Stimulated activated CD8-positive, alpha-beta memory T cell treated with anti-CD3 and anti-CD28 coated beads, Interleukin-7, amount 100 ng/mL, for 1 hour (primary cell): ENCODE measurements at regions not wholly inside any gene's neighbourhood (a gene's known extent, or its start where the extent isn't known, plus 50 kb on each side); places are given as distances from the start of the nearest gene placed in this dataset.
"Not testable (repeated sequence)": the region's sequence is repeated elsewhere in the genome, so short reads cannot be mapped to it uniquely, and the experiment has no call there.

Experiments used
- DNase-seq, 2 donors: peaks; one replicate each; pipeline ENCODE4 v3.0.0-alpha.2; 2020; ENCODE audit warnings: low read depth in 2 of 2

GRCh38 chr1:4118746-4119515, 218.9 kb upstream of the C1orf174 start:
- no peak for DNase-seq

- no peak for DNase-seq
Observed at GRCh38 chr1:4119516-4120220, 219.6 kb upstream of the C1orf174 start.

GRCh38 chr1:4120557-4121292, 220.7 kb upstream of the C1orf174 start:
- no peak for DNase-seq

- DNase-seq: no peak
Observed at GRCh38 chr1:4121293-4121684, 221.2 kb upstream of the C1orf174 start.

- DNase-seq: no peak
Observed at GRCh38 chr1:4121834-4122512, 221.9 kb upstream of the C1orf174 start.

- DNase-seq: no peak
Observed at GRCh38 chr1:4122513-4123160, 222.6 kb upstream of the C1orf174 start.

- no peak for DNase-seq
Observed at GRCh38 chr1:4124631-4125145, 224.6 kb upstream of the C1orf174 start.

GRCh38 chr1:4126251-4126650, 226.2 kb upstream of the C1orf174 start:
- no peak for DNase-seq

- DNase-seq: no peak
Observed at GRCh38 chr1:4126731-4127591, 226.9 kb upstream of the C1orf174 start.

GRCh38 chr1:4127592-4128140, 227.6 kb upstream of the C1orf174 start:
- no peak for DNase-seq

- no peak for DNase-seq
Observed at GRCh38 chr1:4128616-4129015, 228.5 kb upstream of the C1orf174 start.

- no peak for DNase-seq
Observed at GRCh38 chr1:4129693-4130092, 229.6 kb upstream of the C1orf174 start.

GRCh38 chr1:4130096-4130495, 230.0 kb upstream of the C1orf174 start:
- no peak for DNase-seq

GRCh38 chr1:4131734-4132133, 231.7 kb upstream of the C1orf174 start:
- no peak for DNase-seq

GRCh38 chr1:4132352-4133296, 232.6 kb upstream of the C1orf174 start:
- no peak for DNase-seq

- DNase-seq: no peak
Observed at GRCh38 chr1:4133297-4133938, 233.3 kb upstream of the C1orf174 start.

GRCh38 chr1:4133939-4134321, 233.9 kb upstream of the C1orf174 start:
- no peak for DNase-seq

GRCh38 chr1:4135853-4136252, 235.8 kb upstream of the C1orf174 start:
- DNase-seq: not testable (repeated sequence)
